Right renal pelvis (tissue), 4 donors: ENCODE measurements at regions not wholly inside any gene's neighbourhood (a gene's known extent, or its start where the extent isn't known, plus 50 kb on each side); places are given as distances from the start of the nearest gene placed in this dataset.

ENCODE experiments used
- DNase-seq, 4 donors: peaks; one replicate each; pipeline ENCODE4 v3.0.0-alpha.2; 2013; ENCODE audit warnings: low read depth in 4 of 4, low spot score in 3 of 4, missing footprints in 1 of 4

DNA sequence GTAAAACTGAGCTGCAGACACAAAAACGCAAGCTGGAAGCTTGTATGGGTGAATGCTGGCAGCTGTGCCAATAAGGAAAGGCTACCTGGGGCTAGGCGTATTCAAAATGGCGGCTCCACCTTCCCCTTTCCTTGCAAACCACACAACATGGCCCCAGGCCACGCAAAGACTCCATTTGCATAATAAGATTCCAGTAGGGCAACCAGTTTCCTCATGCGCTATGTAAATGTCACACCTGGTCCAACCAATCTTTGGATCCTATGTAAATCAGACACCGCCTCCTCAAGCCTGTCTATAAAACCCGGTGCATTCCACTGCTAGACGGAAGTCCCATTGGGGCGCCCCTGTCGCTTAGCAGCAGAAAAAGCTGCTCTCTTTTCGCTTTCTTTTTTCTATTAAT, 505.9 kb upstream of the BTBD3 start:
- DNase-seq = no peak

DNA sequence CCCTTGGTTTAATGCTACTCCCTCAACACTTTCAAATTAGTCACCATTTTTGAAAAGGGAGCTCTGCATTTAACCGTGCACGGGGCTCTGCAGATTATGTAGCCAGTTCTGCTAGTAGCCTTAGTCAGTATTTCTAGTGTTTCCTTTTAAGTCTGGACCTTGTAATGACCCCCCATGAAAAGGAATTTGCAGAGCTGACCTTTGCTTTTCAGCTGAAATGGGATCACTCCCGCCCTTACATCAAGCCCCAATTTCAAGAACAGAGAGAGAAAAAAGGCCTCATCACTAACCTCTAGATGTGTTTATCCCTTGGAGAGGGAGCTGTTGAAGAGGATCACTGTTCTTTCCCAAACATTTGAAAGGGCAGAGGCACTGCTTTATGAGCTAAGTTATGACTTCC, 490.7 kb upstream of the BTBD3 start:
- no peak for DNase-seq

DNA sequence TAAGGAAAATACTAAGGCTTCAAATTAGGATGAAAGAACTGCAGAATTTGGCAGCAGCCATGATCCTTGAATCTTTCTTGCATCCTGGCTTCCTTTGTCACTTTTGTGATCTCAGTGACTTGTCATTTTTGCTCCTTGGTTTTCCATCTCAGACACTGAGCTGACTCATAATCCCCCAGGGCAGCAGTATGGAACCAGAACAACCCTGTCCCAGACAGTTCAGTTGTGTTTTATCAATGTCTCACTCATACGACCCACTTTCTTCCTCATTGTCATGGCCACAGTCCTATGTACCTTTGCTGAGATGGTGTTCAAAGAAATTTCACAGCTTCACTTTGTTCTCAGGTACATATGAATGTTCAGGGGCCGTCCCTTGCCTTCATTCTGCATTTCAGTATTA, 488.5 kb upstream of the BTBD3 start:
- DNase-seq = no peak

DNA sequence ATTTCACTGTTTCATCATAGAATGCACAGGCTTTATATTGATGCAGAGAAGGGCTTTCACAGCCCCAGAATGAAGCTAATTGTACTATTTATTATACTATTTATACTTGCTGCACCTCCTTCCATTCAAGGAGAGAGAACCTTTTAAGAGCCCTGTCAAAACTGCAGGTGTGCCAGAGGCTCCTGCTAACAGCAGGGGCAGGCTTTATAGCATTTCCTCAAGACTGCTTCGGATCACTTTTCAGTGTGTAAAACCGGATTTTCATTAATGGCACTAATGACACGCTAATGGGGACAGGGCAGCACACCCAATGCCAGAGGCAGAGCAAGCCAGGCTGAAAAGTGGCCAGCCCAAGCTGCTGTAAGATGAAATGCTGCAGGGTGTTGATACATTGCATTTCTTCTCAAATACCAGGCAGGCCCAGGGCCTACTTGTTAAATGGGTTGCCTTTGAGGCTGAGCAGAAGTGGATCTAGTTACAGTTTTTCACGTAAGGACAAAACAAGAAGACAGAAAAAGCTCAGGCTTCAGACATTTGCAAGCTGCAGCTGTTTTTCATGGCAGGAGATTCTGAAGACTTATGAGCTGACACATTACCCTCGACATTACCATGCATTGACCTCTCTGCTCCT, 487.7 kb upstream of the BTBD3 start:
- no peak for DNase-seq

DNA sequence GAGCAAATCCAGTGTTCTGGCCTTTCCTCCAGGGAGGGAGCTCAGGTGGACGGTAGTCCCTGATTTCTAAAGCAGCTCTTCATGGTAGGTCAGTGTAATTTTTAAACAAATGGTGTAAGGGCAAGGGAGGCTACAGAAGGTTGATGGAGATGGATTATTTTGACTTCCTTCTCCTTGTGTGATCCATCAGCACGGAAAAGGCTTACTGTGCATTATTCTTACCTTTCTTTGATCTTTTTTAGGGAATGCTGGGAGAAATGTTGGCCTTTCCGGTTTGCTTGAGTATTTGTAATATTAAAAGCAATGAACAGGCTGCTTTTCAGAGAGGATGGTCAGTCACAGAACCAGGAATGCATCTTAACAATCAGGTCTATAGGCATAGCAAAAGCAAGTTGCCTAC, 487.0 kb upstream of the BTBD3 start:
- DNase-seq = no peak

DNA sequence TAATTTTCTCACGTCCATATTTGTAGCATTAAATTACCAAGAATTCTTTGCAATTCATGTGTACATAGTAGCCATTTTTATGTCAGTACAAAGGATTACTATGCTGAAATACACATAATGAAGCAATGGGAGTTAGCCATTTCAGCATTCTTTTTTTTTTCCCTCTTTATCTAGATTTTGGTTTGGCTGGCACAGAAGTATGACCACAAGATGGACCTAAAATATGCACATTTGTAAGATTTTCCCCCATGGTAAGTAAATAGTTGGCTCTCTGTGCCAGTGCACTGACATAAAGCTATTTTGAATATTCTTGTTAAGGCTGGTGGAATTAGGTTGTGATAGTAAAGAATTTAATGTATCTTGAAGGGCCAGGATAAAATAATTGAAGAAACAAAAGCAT, 486.1 kb upstream of the BTBD3 start:
- no peak for DNase-seq

DNA sequence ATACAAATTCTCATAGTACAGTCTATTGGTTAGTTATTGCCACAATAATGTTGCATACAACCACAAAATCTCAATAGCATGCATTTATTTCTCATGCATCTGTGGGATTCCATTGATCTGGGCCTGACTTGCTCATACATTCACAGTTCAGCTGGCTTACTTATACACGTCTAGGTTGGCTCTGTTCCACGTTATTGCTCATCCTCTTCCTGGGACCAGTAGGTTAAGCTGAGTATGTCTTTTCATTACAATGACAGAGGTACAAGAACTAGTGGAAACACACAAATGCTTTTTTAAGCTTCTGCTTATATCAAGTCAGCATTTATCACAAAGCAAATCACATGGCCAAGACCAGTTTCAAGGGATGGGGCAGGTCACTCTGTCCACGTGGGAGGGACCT, 485.3 kb upstream of the BTBD3 start:
- DNase-seq = no peak

DNA sequence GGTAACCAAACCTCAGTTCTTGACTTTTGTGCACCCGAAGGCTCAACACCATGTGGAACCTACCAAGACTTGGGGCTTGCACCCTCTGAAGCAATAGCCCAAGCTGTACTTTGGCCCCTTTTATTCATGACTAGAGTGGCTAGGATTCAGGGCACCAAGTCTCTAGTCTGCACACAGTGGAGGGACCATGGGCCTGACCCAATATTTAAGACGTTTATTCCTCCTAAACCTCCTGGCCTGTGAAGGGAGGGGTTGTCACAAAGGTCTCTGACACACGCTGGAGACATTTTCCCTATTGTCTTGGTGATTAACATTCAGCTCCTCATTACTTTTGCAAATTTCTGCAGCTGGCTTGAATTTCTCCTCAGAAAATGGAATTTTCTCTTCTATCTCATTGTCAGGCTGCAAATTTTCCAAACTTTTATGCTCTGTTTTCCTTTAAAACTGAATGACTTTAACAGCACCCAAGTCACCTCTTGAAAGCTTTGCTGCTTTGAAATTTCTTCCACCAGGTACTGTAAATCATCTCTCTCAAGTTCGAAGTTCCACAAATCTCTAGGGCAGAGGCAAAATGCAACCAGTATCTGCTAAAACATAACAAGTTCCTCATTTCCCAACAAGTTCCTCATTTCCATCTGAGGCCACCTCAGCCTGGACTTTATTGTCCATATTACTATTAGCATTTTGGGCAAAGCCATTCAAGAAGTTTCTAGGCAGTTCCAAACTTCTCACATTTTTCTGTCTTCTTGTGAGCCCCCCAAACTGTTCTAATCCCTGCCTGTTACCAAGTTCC, 481.4 kb upstream of the BTBD3 start:
- DNase-seq = no peak

DNA sequence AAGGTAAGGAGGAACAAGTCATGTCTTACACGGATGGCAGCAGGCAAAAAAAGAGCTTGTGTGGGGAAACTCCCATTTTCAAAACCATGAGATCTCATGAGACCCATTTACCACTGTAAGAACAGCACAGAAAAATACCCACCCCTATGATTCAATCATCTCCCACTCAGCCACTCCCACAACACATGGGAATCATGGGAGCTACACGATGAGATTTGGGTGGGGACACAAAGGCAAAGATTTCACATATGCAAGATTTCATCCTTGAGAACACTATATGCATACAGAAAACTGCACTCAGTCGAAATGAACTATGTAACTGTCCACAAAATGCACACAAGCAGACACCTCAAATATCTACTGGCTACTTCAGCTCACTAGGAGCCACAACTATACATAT, 480.6 kb upstream of the BTBD3 start:
- DNase-seq = no peak

DNA sequence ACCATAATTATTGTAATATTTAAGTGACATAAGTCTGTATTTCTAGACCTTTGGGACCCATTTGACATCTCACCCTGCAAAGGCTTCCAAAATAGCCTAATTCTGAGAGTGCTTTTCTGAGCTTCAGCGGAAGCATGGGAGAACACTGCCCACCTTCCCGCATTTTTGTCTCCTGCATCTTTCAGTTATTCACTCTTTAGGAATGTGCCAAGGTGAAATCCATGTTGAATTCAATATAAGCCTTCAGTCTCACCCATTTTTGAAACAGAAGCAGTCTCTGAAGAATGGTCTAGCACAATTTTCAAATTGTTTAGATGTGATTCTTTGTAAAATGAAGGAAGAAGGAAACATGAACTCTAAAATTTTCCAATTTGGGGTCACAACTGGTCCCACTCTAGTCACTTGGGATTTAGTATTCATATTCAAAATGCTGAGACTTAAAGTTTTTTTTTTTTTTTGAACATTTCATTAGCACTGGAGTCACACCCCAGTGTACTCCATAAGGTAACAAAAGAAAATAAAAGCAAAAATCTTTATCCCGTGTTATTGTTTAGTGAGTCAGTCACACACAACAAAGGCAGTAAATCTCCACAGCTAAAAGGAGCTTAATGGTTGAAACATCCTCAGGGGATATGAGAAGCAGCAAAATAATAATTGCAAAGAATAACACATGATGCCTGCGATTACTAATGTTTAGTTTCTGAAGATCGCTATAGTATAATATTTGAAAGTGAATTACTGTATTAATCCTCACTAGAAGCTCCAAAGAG, 479.9 kb upstream of the BTBD3 start:
- DNase-seq = no peak

DNA sequence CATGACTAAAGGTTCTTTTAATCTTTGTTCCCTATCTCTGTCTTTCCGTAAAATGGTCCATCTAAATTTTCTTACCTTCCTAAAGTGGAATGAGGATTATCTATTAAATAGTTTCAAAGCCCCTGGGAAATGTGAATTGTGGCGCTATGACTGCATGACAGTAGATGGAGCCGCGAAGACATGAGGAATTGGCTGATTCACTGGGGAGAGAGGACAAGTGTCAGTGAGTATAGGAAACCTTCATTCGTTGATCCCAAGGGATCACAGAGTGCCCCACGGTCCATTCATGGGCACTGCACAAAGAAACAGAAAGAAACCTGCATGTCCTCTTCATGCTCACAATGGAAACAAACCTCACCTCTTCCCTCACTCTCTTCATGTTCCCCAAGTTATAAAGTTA, 479.3 kb upstream of the BTBD3 start:
- DNase-seq = no peak

DNA sequence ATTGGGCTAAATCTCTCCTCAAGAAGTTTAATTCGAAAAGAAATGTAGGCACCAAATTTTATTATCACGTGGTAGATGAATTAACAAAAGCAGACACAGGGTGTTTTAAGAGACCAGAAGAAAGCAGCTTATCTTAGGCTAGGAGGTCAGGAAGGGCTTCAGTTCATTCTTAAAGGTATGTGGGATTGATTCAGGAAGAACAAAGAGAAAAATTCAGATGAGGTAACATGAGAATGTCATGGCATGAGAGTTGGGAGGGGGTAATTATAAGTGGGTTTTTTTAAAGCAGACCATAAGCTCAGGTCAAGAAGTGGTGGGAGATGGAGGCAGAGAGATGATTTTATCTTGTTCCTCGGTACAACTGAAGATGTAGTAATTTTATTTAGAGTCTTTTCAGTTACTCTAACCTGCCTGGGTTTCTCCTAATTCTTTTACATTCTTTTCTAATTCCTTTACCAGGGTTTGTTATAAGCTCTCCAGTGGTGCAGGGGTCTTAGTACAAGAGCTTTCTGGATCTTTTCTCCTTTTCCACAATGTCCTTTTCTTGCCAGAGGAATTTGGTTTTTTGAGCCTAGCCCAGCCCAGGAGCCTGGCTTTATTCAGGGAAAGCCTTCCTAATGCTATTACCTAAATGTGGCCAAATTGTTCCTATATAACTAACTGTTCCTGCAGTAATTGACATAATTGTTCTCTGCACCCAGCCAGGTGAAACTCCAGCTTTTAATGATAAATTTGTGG, 474.1 kb upstream of the BTBD3 start:
- DNase-seq = no peak

DNA sequence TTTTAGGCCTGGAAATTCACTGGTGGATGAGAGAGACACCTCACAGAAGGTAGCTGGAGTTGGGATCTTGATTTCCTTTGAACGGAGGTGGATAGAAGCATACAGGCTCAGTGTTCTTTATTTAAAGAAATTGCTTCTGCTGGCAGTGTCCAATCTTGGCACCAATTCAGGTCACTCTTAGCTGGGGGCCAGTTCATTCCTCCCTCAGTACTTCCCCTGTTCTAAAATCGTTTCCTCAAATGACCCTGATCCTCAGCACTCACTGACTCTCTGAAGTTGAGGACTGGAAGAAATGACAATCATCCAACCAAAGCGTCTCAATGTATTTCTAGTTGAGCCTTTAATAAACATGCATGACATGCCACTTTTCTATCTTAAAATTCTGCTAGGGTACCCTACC, 472.5 kb upstream of the BTBD3 start:
- DNase-seq = no peak

DNA sequence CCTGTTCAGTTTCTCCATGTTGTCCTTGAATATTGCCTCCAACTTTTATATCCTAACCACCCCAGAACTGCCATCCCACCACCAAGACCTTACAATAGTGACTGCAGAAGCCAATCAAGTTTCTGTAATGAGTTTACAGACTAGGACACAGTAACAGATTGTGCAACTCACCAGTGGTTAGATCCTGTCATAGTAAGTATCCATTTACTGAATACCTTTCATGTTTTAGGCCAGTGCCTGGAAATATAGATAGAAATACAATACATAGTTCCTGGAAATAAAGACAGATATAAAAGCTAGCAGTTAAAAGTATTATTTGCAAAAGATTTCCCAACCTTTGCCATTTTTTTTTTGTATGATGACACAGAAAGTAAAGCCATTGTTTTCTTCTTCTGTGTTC, 471.8 kb upstream of the BTBD3 start:
- no peak for DNase-seq

DNA sequence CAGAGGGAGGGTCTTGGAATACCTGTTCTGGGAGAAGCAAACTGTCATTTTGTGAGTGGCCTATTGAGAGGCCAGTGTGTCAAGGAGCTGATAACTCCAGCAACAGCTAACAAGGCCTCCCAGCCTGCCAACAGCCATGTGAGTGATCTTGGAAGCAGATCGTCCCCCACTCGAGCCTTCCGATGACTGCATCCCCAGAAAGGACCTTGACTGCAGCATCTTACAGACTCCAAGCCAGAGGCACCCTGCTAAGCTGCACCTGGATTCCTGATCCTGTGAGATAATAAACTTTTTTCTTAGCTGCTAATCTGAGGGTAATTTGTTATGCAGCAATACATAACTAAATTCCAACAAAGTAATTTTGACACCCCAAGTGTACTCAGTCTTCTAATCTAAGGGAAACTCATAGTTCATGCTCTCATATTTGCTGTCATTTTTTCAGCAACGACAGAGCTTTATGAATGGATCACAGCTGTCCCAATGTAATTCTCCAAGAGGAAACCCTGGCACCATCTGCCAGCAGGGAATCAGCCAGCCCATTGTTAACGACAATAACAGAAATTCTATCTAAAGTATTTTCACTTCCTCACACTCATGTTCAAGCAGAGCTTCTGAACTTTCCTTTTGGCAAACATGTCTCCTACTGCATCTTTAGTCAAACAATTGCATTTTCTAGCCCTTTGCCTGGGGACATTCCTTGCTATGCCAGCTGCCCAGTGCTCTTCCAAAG, 470.2 kb upstream of the BTBD3 start:
- no peak for DNase-seq

DNA sequence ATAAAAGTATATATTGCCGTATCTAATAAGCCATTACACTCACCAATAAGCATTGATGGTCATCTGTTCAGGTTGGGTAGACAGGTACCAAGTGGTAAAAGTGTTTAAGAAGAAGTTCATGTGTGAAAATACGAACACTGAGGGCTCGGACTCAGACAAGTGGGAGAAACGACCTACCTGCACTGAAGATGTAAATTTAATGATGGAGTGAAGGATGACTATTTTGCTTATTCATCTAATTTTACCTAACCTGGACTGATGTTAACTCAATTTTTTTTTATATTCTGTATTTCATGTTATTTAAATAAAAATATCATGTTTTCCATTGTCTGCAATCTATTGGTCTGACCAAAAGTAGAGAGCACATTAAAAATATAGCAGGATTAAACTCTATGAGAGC, 469.1 kb upstream of the BTBD3 start:
- no peak for DNase-seq

DNA sequence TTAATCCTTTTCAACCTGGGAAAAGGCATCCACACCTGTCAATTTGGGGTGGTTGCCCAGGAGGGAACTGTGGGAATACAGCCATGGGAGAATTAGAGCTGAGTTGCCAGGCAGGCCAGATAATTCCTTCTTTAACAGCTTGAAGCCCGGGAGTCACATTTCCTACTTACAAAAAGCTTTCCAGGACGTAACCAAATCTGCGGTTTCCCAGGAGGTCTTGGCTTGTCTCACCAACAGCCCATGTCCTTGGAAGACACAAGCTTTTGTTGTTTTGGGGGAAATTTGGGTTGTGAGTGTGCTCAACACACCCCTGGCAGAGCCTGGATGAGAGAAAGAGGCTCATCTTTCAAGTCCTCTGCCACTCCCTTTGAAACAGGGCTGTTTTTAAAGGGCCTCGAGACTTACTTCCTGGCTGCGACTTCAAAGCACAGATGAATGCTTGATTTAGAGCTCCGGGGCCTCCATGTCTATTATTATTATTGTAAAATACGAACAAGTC, 465.9 kb upstream of the BTBD3 start:
- DNase-seq = peak in 1 of 4 donors; percentile 31

DNA sequence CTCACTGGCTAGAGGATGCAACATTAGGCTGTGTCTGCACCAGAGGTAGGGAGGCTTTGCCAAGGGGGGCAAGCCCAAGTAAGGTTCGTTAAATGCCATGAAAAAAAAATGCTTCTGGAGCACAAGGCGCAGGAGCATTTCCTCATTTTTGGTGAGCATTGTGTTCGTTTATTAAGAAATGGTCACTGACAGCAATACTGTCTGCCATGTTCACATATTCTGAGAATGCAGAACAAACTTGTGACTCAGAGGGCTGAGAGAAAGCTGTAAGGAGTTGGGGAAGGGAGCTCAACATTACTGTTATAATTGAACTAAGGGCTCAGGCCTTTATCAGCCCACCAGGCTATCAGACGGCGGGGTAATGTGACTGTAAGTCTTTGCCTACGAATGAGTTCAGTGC, 465.4 kb upstream of the BTBD3 start:
- no peak for DNase-seq

DNA sequence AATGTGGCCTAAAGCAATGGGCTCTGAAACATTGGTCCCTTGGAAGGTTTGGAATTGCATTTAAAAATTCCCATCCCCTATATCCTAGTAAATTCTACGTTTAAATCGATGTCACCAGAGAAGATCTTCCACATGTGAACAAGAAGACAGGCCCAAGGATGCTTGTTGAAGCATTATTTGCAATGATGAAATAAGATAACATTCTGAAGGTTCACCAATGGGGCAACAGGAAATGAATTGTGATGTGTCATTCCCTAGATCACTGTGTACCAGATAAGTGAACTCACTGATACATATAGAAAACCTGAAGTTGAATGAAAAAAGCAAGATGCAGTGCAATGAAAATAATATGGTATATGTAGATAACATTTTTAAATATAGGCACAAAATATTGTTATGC, 464.3 kb upstream of the BTBD3 start:
- no peak for DNase-seq
